GM12891 (cell line): ENCODE measurements at regions not wholly inside any gene's neighbourhood (a gene's known extent, or its start where the extent isn't known, plus 50 kb on each side); places are given as distances from the start of the nearest gene placed in this dataset.

Source experiments
- PAX5 ChIP-seq: IDR thresholded peaks from 2 replicates; pipeline ENCODE4 v1.6.1; 2011; ENCODE audit warnings: low read length, moderate library complexity, mild to moderate bottlenecking; ENCODE audit not compliant: insufficient read depth, severe bottlenecking
- POLR2A ChIP-seq: IDR thresholded peaks from 2 replicates; pipeline ENCODE4 v1.6.1; 2011; ENCODE audit warnings: low read depth, low read length, control low read depth
- POLR2AphosphoS5 ChIP-seq: IDR thresholded peaks from 2 replicates; pipeline ENCODE4 v1.6.1; 2011; ENCODE audit warnings: low read depth, low read length, control low read depth
- SPI1 ChIP-seq: IDR thresholded peaks from 2 replicates; pipeline ENCODE4 v1.6.1; 2011; ENCODE audit warnings: low read depth, low read length, control low read depth
- TAF1 ChIP-seq: IDR thresholded peaks from 2 replicates; pipeline ENCODE4 v1.6.1; 2011; ENCODE audit warnings: low read depth, low read length, control low read depth

DNA sequence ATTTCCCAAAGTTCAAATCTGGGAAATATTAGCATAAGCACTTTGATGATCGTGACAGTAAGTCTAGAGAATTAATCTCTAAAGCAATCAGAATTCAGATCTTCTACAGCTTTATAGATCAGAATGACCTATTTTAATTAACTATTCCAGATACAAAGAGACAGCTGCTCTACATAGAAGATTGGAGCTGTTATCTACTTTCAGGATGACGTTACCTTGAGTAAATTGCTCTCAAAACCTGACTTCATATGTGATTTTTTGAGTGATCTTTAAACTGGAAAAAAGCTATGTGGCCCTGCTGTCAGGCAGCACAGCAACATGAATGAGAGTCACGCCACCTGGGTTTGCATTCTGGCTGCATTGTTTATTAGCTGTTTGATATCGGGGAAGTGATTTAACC lies 259.9 kb upstream of the CDH6 start:
- TF ChIP-seq POLR2AphosphoS5: no peak
- TF ChIP-seq POLR2A: no peak
- TF ChIP-seq PAX5: no peak
- TF ChIP-seq TAF1: no peak
- no peak for TF ChIP-seq SPI1
